ENCODE measurements at regions not wholly inside any gene's neighbourhood (a gene's known extent, or its start where the extent isn't known, plus 50 kb on each side); places are given as distances from the start of the nearest gene placed in this dataset.

- TF ChIP-seq CTCF (IDR thresholded peaks at IDR 0.05 in 8 of 11, conservative IDR thresholded peaks at IDR 0.05 in 3 of 11) (no peak), POLR2A (IDR thresholded peaks at IDR 0.05) (no peak)
Observed at GRCh38 chr5:89542736-89543135, 659.8 kb upstream of the MEF2C start.

Measured in spleen (tissue), 7 donors.